BE2C (cell line): ENCODE measurements at regions not wholly inside any gene's neighbourhood (a gene's known extent, or its start where the extent isn't known, plus 50 kb on each side); places are given as distances from the start of the nearest gene placed in this dataset.

Experiments
- DNase-seq: peaks from one replicate; pipeline ENCODE4 v3.0.0-alpha.2; 2020
- H3K27me3 ChIP-seq: fragments of 250-450 bp; sonication (Bioruptor Pico); 2 replicates; pipeline ENCODE4 v1.5.1; 2020; ENCODE audit warnings: mild to moderate bottlenecking
- H3K36me3 ChIP-seq: fragments of 250-450 bp; sonication (Bioruptor Pico); 2 replicates; pipeline ENCODE4 v1.5.1; 2020; ENCODE audit warnings: mild to moderate bottlenecking
- H3K4me1 ChIP-seq: fragments of 250-450 bp; sonication (Bioruptor Pico); 2 replicates; pipeline ENCODE4 v1.5.1; 2020
- H3K4me3 ChIP-seq: 2 replicates; pipeline ENCODE4 v1.5.1; 2011; ENCODE audit warnings: low read depth, low read length
- H3K9me3 ChIP-seq: fragments of 250-450 bp; sonication (Bioruptor Pico); 2 replicates; pipeline ENCODE4 v1.5.1; 2020
- TF ChIP-seq, protein P1 (sequence below): IDR thresholded peaks from 2 replicates; pipeline ENCODE4 v1.5.1; 2012; ENCODE audit warnings: mild to moderate bottlenecking, low read depth, low read length

DNA sequence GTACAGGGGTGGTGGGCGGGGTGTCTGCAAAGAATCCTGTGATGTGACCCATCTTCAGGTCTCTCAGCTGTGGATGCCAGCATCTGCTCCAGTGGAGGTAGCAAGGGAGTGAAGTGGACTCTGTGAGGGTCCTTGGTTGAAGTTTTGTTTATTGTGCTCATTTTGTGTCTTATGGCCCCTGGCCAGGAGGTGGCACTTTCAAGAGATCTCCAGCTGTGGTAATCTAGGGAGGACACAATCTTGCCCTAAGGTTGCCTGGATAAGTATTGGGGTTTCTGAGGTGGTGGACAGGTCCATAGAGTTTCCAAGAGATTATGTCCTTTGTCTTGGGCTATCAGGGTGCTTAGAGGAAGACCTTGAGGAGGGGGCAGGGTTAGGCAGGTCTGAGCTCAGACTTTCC lies 260.7 kb downstream of the CCDC59 start:
- TF ChIP-seq, protein P1, sequence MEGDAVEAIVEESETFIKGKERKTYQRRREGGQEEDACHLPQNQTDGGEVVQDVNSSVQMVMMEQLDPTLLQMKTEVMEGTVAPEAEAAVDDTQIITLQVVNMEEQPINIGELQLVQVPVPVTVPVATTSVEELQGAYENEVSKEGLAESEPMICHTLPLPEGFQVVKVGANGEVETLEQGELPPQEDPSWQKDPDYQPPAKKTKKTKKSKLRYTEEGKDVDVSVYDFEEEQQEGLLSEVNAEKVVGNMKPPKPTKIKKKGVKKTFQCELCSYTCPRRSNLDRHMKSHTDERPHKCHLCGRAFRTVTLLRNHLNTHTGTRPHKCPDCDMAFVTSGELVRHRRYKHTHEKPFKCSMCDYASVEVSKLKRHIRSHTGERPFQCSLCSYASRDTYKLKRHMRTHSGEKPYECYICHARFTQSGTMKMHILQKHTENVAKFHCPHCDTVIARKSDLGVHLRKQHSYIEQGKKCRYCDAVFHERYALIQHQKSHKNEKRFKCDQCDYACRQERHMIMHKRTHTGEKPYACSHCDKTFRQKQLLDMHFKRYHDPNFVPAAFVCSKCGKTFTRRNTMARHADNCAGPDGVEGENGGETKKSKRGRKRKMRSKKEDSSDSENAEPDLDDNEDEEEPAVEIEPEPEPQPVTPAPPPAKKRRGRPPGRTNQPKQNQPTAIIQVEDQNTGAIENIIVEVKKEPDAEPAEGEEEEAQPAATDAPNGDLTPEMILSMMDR = no peak
- no peaks in the 10 kb centered on the region for H3K9me3 ChIP-seq
- no peaks in the 10 kb centered on the region for H3K27me3 ChIP-seq
- H3K4me1 ChIP-seq = no peaks in the 10 kb centered on the region
- H3K4me3 ChIP-seq = no peak overlapping the region
- H3K36me3 ChIP-seq = no peaks in the 10 kb centered on the region
- DNase-seq = no peak

DNA sequence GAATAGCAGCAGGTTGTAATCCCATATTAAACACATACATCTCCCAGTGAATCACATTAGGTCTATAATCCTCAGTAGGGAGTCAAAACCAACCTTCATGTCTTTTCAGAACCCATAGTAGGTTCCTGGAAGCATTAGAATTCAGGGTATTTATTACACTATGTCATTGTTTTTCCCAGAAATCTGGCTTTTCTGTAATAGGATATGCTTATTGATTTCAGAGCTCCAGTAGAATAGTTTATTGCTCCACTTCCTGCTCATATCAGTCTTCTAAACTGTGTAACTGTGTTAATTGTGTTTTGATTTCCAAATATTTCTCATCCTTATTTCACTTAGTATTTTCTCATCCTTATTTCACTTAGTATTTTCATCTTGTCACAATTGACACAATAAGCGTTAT lies 268.0 kb downstream of the CCDC59 start:
- no peaks in the 10 kb centered on the region for H3K36me3 ChIP-seq
- no peak for DNase-seq
- TF ChIP-seq, protein P1 = no peak
- no peaks in the 10 kb centered on the region for H3K4me1 ChIP-seq
- no peak overlapping the region for H3K4me3 ChIP-seq
- H3K27me3 ChIP-seq = no peaks in the 10 kb centered on the region
- H3K9me3 ChIP-seq = no peaks in the 10 kb centered on the region

DNA sequence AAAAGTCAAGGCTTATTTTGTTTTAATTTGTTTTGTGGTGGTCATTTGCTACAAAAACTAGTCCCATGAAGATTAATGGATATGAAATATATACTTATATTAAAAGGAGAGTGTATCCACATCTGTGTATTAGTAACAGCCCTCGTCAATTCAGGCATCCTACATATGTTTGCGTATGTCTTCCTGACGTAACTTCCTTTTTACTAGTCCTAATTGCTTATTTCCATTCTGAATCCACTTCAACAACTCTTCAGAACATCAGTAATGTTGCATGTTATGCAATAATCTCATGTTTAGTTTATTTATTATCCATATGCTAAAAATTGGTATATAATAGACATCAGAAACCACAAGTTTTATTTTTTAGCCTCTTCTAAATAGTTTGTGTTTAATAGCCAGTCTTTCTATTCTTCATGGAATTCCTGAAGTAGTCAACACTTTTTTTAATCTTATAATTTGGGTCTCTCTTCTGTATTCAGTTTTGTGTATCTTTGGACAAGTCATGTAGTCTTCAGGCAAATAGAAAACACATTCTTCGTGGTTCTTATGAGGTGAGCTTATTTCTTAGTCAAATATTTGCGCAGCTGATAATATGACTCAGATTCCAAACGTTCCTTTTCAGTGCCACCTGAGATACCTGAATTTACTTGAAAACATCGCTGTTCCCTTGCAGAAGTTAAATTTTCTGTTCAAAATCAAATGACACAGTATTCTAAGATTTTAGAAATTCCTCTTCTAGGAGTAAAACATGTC lies 268.6 kb downstream of the CCDC59 start:
- Histone ChIP-seq H3K4me3 (no peak overlapping the region), H3K27me3 (no peaks in the 10 kb centered on the region), H3K36me3 (no peaks in the 10 kb centered on the region), H3K4me1 (no peaks in the 10 kb centered on the region), H3K9me3 (no peaks in the 10 kb centered on the region)
- DNase-seq = no peak
- TF ChIP-seq, protein P1 = no peak

DNA sequence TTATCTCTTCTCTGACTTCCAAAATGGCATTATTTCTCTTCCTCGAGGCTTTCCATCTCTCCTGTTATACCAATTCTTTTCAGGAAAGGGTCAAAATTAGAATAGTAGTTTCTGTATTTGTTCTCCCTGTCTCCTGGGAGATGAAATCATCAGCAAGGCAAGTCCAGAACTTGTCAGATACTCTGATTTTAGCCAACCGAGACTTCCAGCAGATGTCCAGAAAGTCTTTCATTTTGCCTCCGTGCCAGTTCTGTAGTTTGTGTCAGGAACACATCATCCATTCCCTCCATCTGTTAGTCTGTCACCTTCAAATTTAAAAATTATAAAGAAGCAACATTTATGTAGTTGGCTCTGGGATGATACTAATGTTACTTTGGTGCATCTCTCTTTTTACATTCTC lies 275.7 kb downstream of the CCDC59 start:
- H3K36me3 ChIP-seq = no peaks in the 10 kb centered on the region
- H3K9me3 ChIP-seq = no peaks in the 10 kb centered on the region; the same call in 1 of the 2 replicates
- H3K4me1 ChIP-seq = no peaks in the 10 kb centered on the region
- H3K4me3 ChIP-seq = no peak overlapping the region
- H3K27me3 ChIP-seq = no peaks in the 10 kb centered on the region
- no peak for DNase-seq
- TF ChIP-seq, protein P1 = no peak

DNA sequence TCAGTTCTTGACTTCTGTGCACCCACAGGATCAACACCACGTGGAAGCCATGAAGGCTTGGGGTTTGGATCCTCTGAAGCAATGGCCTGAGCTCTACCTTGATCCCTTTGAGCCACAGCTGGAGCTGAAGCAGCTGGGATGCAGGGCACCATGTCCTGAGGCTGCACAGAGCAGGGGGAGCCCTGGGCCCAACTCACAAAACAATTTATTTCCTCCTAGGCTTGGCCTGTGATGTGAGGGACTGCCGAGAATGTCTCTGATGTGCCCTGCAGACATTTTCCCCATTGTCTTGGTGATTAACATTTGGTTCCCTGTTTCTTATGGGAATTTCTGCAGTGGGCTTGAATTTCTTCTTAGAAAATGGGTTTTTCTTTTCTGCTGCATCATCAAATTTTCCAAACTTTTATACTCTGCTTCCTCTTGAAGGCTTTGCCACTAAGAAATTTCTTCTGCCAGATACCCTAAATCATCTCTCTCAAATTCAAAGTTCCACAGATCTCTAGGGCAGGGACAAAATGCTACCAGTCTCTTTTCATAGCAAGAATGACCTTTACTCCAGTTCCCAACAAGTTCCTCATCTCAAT lies 288.2 kb downstream of the CCDC59 start:
- Histone ChIP-seq H3K9me3 (no peaks in the 10 kb centered on the region), H3K36me3 (no peaks in the 10 kb centered on the region), H3K4me1 (no peaks in the 10 kb centered on the region), H3K27me3 (no peaks in the 10 kb centered on the region), H3K4me3 (no peak overlapping the region)
- no peak for DNase-seq
- TF ChIP-seq, protein P1 = no peak

DNA sequence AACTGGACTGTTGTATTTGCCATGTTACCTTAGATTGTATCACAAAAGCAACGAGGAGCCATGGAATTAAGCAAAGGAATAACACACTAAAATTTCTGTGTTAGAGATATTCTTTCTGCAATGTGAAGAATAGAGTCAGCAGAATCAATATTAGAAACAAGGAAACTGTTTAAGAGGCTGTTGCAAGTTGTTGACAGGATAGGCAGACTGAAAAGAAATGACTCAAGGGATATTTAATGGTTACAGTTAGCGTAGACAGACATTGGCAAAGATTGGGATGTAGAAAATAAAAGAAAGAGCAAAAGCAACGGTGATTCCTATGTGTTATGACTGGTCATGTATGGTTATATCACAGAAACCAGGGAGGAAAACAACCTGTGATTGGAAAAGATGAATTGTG lies 299.0 kb upstream of the PPFIA2 start:
- H3K4me3 ChIP-seq = no peak overlapping the region
- no peaks in the 10 kb centered on the region for H3K27me3 ChIP-seq
- TF ChIP-seq, protein P1 = no peak
- H3K9me3 ChIP-seq = no peaks in the 10 kb centered on the region
- DNase-seq = no peak
- no peaks in the 10 kb centered on the region for H3K36me3 ChIP-seq
- no peaks in the 10 kb centered on the region for H3K4me1 ChIP-seq
